GM21717 (cell line): ENCODE measurements at regions not wholly inside any gene's neighbourhood (a gene's known extent, or its start where the extent isn't known, plus 50 kb on each side); places are given as distances from the start of the nearest gene placed in this dataset.

ENCODE experiments used
- ATAC-seq: cut with Tn5 transposase; IDR thresholded peaks from one replicate; pipeline ENCODE4 v1.9.1; 2021; ENCODE audit warnings: mild to moderate bottlenecking, moderate library complexity; ENCODE audit not compliant: unreplicated experiment

- ATAC-seq = no peak
These were observed 93.8 kb upstream of the GRIK3 start for GRCh38 chr1:37128091-37128490.

GRCh38 chr1:37130221-37130948, 96.1 kb upstream of the GRIK3 start:
- no peak for ATAC-seq

GRCh38 chr1:37131281-37131680, 97.0 kb upstream of the GRIK3 start:
- ATAC-seq = no peak

- ATAC-seq = no peak
These were observed 99.2 kb upstream of the GRIK3 start for GRCh38 chr1:37133276-37134145.

GRCh38 chr1:37134599-37134998, 100.3 kb upstream of the GRIK3 start:
- ATAC-seq = no peak

GRCh38 chr1:37135032-37135431, 100.7 kb upstream of the GRIK3 start:
- no peak for ATAC-seq

GRCh38 chr1:37137014-37137413, 102.7 kb upstream of the GRIK3 start:
- no peak for ATAC-seq

GRCh38 chr1:37137601-37138000, 103.3 kb upstream of the GRIK3 start:
- no peak for ATAC-seq

- no peak for ATAC-seq
These were observed 109.5 kb upstream of the GRIK3 start for GRCh38 chr1:37143800-37144199.

GRCh38 chr1:37146071-37146470, 111.8 kb upstream of the GRIK3 start:
- ATAC-seq = no peak

GRCh38 chr1:37147392-37147831, 113.1 kb upstream of the GRIK3 start:
- ATAC-seq = no peak

- ATAC-seq = no peak
These were observed 113.6 kb upstream of the GRIK3 start for GRCh38 chr1:37147906-37148305.

GRCh38 chr1:37148663-37149062, 114.3 kb upstream of the GRIK3 start:
- no peak for ATAC-seq

GRCh38 chr1:37149296-37149695, 115.0 kb upstream of the GRIK3 start:
- ATAC-seq = no peak

GRCh38 chr1:37150986-37151385, 116.7 kb upstream of the GRIK3 start:
- ATAC-seq = no peak

- no peak for ATAC-seq
These were observed 117.5 kb upstream of the GRIK3 start for GRCh38 chr1:37151789-37152188.

- no peak for ATAC-seq
These were observed 118.2 kb upstream of the GRIK3 start for GRCh38 chr1:37152491-37152890.

- ATAC-seq = no peak
These were observed 119.1 kb upstream of the GRIK3 start for GRCh38 chr1:37153116-37154100.

GRCh38 chr1:37156646-37157045, 122.3 kb upstream of the GRIK3 start:
- ATAC-seq = no peak

GRCh38 chr1:37157634-37158033, 123.3 kb upstream of the GRIK3 start:
- ATAC-seq = no peak
